ENCODE measurements at regions not wholly inside any gene's neighbourhood (a gene's known extent, or its start where the extent isn't known, plus 50 kb on each side); places are given as distances from the start of the nearest gene placed in this dataset.

DNA sequence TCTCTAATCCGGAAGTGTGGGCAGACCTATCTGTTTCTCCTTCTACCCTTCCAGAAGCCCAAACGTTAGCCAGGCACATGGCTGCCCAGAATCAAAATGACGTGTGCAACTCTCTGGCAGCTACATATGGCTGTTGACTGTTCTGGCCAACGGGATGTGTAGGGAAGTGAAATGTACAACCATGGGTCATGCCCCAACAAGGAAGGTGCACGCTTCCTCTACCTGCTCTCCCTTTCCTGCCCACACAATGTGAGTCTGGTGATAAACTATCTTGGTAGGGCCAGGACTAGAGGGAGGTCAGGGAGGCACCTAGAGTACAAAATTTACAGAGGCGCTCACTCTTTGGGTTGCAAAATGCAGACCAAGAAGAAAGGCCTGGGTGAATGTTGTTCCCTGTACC, 495.9 kb upstream of the PROK2 start:
- TF ChIP-seq, protein P1, sequence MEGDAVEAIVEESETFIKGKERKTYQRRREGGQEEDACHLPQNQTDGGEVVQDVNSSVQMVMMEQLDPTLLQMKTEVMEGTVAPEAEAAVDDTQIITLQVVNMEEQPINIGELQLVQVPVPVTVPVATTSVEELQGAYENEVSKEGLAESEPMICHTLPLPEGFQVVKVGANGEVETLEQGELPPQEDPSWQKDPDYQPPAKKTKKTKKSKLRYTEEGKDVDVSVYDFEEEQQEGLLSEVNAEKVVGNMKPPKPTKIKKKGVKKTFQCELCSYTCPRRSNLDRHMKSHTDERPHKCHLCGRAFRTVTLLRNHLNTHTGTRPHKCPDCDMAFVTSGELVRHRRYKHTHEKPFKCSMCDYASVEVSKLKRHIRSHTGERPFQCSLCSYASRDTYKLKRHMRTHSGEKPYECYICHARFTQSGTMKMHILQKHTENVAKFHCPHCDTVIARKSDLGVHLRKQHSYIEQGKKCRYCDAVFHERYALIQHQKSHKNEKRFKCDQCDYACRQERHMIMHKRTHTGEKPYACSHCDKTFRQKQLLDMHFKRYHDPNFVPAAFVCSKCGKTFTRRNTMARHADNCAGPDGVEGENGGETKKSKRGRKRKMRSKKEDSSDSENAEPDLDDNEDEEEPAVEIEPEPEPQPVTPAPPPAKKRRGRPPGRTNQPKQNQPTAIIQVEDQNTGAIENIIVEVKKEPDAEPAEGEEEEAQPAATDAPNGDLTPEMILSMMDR (IDR thresholded peaks at IDR 0.05): no peak
- no peak for TF ChIP-seq EZH2 (IDR thresholded peaks at IDR 0.05)
